ENCODE measurements at regions not wholly inside any gene's neighbourhood (a gene's known extent, or its start where the extent isn't known, plus 50 kb on each side); places are given as distances from the start of the nearest gene placed in this dataset.

DNA sequence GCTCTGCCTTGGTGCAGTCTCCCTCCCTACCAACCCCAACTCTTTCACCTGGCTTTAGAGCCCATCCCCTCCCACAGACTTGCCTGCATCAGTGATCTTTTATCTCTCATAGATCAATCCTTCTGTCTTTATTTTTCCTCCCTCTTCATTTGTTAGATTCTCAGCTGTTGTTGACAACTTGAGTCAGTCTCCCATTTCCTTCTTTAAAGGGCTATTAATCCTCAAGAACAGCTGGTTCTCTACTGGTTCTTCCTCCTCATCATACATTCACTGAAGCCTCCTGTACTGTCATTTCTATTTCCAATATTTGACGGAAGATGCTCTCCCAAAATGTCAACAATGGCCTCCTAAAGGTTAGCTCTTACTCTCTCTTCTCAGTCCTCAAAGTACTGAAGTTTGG lies 408.2 kb downstream of the TBC1D4 start:
- TF ChIP-seq, protein P1, sequence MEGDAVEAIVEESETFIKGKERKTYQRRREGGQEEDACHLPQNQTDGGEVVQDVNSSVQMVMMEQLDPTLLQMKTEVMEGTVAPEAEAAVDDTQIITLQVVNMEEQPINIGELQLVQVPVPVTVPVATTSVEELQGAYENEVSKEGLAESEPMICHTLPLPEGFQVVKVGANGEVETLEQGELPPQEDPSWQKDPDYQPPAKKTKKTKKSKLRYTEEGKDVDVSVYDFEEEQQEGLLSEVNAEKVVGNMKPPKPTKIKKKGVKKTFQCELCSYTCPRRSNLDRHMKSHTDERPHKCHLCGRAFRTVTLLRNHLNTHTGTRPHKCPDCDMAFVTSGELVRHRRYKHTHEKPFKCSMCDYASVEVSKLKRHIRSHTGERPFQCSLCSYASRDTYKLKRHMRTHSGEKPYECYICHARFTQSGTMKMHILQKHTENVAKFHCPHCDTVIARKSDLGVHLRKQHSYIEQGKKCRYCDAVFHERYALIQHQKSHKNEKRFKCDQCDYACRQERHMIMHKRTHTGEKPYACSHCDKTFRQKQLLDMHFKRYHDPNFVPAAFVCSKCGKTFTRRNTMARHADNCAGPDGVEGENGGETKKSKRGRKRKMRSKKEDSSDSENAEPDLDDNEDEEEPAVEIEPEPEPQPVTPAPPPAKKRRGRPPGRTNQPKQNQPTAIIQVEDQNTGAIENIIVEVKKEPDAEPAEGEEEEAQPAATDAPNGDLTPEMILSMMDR (IDR thresholded peaks at IDR 0.05; ENCODE audit: poor library complexity), result no peak
- no peak for TF ChIP-seq EZH2phosphoT487 (IDR thresholded peaks at IDR 0.05; ENCODE audit: low read depth, severe bottlenecking, unreplicated experiment)
